ENCODE measurements at regions not wholly inside any gene's neighbourhood (a gene's known extent, or its start where the extent isn't known, plus 50 kb on each side); places are given as distances from the start of the nearest gene placed in this dataset.
"Not testable (repeated sequence)": the region's sequence is repeated elsewhere in the genome, so short reads cannot be mapped to it uniquely, and the experiment has no call there.

DNA sequence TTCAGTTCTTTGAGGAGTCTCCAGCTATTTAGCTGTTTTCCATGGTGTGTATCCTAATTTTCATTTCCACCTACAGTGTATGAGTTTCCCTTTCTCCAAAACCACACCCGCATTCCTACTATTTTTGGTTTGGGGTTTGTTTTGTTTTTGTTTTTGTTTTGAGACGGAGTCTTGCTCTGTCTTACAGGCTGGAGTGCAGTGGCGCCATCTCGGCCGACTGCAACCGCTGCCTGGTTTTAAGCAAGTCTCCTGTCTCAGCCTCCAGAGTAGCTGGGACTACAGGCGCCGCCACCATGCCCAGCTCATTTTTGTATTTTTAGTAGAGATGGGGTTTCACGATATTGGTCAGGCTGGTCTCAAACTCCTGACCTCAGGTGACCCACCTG, 155.2 kb downstream of the CCDC74A start:
- not testable (repeated sequence) for TF ChIP-seq CTCF, POLR2A (IDR thresholded peaks at IDR 0.05)

Data from testis (tissue), 2 donors.